ENCODE measurements at regions not wholly inside any gene's neighbourhood (a gene's known extent, or its start where the extent isn't known, plus 50 kb on each side); places are given as distances from the start of the nearest gene placed in this dataset.
"Not testable (repeated sequence)": the region's sequence is repeated elsewhere in the genome, so short reads cannot be mapped to it uniquely, and the experiment has no call there.

DNA sequence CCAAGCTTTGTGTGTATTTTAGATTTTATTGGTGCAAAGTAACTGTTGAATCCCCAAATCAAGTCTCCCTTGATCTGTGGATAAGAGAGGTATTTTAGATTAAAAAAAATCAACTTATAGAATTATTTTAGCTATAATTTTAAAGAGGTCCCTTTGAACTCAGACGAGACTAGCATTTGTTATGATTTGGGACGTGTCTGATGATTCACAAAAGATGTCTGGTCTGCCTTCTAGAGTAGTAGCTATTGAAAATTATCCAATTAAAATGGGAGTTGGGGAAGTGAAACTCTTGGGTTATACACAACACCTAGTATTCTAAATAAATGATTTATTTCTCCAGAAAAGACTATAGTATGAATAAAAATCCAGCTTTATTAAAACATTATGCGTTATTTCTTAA is 227.9 kb upstream of the GRIA4 start:
- Histone ChIP-seq H3K27me3 (ENCODE audit: control insufficient read depth, insufficient read depth, low read length) (no peaks in the 10 kb centered on the region), H3K36me3 (ENCODE audit: control insufficient read depth, insufficient read depth, low read length) (no peaks in the 10 kb centered on the region), H3K9me3 (ENCODE audit: control insufficient read depth, insufficient read depth, low read length) (no peaks in the 10 kb centered on the region), H3K4me1 (ENCODE audit: control insufficient read depth, insufficient read depth, low read length) (no peaks in the 10 kb centered on the region), H3K4me3 (ENCODE audit: low read length) (no peak overlapping the region), H3K27ac (ENCODE audit: low read length) (no peak overlapping the region)
- no peak for DNase-seq (ENCODE audit: low read depth, low spot score)
- WGBS (ENCODE audit: insufficient coverage, insufficient read length), result no CpG with 5 or more reads among the region's 3 CpGs

DNA sequence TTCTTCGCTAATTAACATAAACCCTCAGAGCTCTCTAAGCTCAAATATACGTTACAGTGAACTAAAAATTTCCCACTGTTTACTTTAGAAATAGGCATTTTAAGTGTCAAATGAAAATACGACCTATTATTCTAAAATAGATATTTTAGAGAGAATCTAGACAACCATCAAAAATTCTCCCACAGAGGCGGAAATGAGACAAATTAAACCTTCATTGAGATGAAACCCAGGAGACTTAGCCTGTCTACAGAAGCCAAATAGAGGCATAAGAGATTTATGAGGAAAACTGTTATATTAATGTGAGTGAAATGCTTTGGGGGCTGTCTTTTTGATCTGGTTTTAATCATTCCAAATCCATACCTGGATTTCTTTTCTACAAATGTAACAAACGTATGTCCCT is 232.0 kb upstream of the GRIA4 start:
- H3K27ac ChIP-seq (ENCODE audit: low read length), result no peak overlapping the region
- WGBS (ENCODE audit: insufficient coverage, insufficient read length), result 100% methylated on average over 1 of the region's 5 CpGs
- H3K9me3 ChIP-seq (ENCODE audit: control insufficient read depth, insufficient read depth, low read length), result no peaks in the 10 kb centered on the region
- DNase-seq (ENCODE audit: low read depth, low spot score), result no peak
- no peaks in the 10 kb centered on the region for H3K36me3 ChIP-seq (ENCODE audit: control insufficient read depth, insufficient read depth, low read length)
- no peaks in the 10 kb centered on the region for H3K27me3 ChIP-seq (ENCODE audit: control insufficient read depth, insufficient read depth, low read length)
- no peaks in the 10 kb centered on the region for H3K4me1 ChIP-seq (ENCODE audit: control insufficient read depth, insufficient read depth, low read length)
- no peak overlapping the region for H3K4me3 ChIP-seq (ENCODE audit: low read length)

- Histone ChIP-seq H3K4me1 (ENCODE audit: control insufficient read depth, insufficient read depth, low read length) (no peaks in the 10 kb centered on the region), H3K27ac (ENCODE audit: low read length) (no peak overlapping the region), H3K27me3 (ENCODE audit: control insufficient read depth, insufficient read depth, low read length) (no peaks in the 10 kb centered on the region), H3K9me3 (ENCODE audit: control insufficient read depth, insufficient read depth, low read length) (no peaks in the 10 kb centered on the region), H3K36me3 (ENCODE audit: control insufficient read depth, insufficient read depth, low read length) (no peaks in the 10 kb centered on the region), H3K4me3 (ENCODE audit: low read length) (no peak overlapping the region)
- no CpG with 5 or more reads among the region's 6 CpGs for WGBS (ENCODE audit: insufficient coverage, insufficient read length)
- DNase-seq (ENCODE audit: low read depth, low spot score), result no peak
These were observed 232.6 kb upstream of the CARD18 start for GRCh38 chr11:105372206-105372605.

DNA sequence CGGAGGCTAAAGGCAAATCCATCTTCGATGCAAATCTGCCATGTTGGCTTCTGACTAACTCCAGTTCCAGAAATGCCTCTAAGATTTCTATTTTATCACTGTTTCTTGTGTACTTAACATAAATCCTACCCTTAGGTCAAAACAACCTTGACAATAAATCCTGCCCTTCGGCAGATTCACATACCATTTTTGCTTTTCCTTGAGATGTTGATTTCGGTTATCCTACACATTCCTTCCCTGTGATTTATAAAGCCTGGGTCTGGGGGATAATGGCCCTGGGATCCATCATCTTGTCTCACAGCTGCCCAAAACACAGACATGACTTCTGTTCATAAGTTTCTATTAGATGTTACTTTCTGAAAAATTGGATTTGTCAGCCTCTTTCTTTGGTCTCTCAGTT is 231.7 kb upstream of the CARD18 start:
- no peaks in the 10 kb centered on the region for H3K4me1 ChIP-seq (ENCODE audit: control insufficient read depth, insufficient read depth, low read length)
- H3K4me3 ChIP-seq (ENCODE audit: low read length), result no peak overlapping the region
- H3K9me3 ChIP-seq (ENCODE audit: control insufficient read depth, insufficient read depth, low read length), result no peaks in the 10 kb centered on the region
- no peak overlapping the region for H3K27ac ChIP-seq (ENCODE audit: low read length)
- DNase-seq (ENCODE audit: low read depth, low spot score), result no peak
- no CpG with 5 or more reads among the region's 4 CpGs for WGBS (ENCODE audit: insufficient coverage, insufficient read length)
- no peaks in the 10 kb centered on the region for H3K27me3 ChIP-seq (ENCODE audit: control insufficient read depth, insufficient read depth, low read length)
- no peaks in the 10 kb centered on the region for H3K36me3 ChIP-seq (ENCODE audit: control insufficient read depth, insufficient read depth, low read length)

DNA sequence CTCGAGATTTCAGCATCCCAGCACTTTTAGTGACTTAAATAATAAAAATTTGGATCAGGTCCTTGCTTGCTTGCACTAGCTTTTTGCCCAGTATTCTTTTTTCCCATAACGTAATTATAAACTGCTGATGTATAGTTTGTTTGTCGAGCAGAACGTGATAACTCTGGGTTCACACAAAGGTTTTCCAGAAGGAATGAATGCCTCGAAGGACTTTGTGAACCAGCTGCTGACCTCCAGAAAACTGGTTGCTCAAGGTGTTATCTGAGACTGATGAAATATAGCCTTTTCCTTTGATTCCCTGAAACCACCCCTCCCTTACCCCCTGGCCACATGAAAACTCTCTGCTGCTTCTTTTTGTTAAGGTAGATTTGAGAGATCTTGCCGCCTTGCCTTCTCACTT is 229.1 kb upstream of the CARD18 start:
- DNase-seq (ENCODE audit: low read depth, low spot score), result no peak
- Histone ChIP-seq H3K27me3 (ENCODE audit: control insufficient read depth, insufficient read depth, low read length) (no peaks in the 10 kb centered on the region), H3K36me3 (ENCODE audit: control insufficient read depth, insufficient read depth, low read length) (no peaks in the 10 kb centered on the region), H3K9me3 (ENCODE audit: control insufficient read depth, insufficient read depth, low read length) (no peaks in the 10 kb centered on the region), H3K27ac (ENCODE audit: low read length) (no peak overlapping the region), H3K4me3 (ENCODE audit: low read length) (no peak overlapping the region), H3K4me1 (ENCODE audit: control insufficient read depth, insufficient read depth, low read length) (no peaks in the 10 kb centered on the region)
- WGBS (ENCODE audit: insufficient coverage, insufficient read length), result no CpG with 5 or more reads among the region's 6 CpGs

- Histone ChIP-seq H3K27me3 (ENCODE audit: control insufficient read depth, insufficient read depth, low read length) (no peaks in the 10 kb centered on the region), H3K36me3 (ENCODE audit: control insufficient read depth, insufficient read depth, low read length) (no peaks in the 10 kb centered on the region), H3K4me3 (ENCODE audit: low read length) (no peak overlapping the region), H3K9me3 (ENCODE audit: control insufficient read depth, insufficient read depth, low read length) (no peaks in the 10 kb centered on the region), H3K27ac (ENCODE audit: low read length) (no peak overlapping the region), H3K4me1 (ENCODE audit: control insufficient read depth, insufficient read depth, low read length) (no peaks in the 10 kb centered on the region)
- no peak for DNase-seq (ENCODE audit: low read depth, low spot score)
These were observed 227.6 kb upstream of the CARD18 start for GRCh38 chr11:105367129-105367528.

DNA sequence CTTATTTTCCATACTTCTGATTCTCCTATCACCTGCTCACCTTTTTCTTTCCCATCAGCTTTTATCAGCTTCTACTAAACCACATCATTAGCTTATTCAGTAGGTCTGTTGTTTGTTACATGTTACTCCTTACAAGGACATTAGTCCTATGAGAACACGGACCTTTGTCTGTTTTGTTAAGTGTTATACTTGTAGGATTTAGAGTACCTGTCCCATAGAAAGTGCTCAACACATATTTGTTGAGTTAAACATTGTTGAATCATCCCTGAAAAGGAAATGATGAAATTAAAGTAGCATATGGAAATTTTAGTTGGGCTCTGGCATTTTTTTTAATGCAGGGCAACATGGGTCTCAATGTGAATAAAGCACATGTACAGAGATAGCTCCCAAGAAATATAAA is 222.1 kb upstream of the CARD18 start:
- Histone ChIP-seq H3K4me1 (ENCODE audit: control insufficient read depth, insufficient read depth, low read length) (no peaks in the 10 kb centered on the region), H3K27ac (ENCODE audit: low read length) (no peak overlapping the region), H3K4me3 (ENCODE audit: low read length) (no peak overlapping the region), H3K9me3 (ENCODE audit: control insufficient read depth, insufficient read depth, low read length) (no peaks in the 10 kb centered on the region), H3K27me3 (ENCODE audit: control insufficient read depth, insufficient read depth, low read length) (no peaks in the 10 kb centered on the region), H3K36me3 (ENCODE audit: control insufficient read depth, insufficient read depth, low read length) (no peaks in the 10 kb centered on the region)
- DNase-seq (ENCODE audit: low read depth, low spot score), result no peak
- no CpG with 5 or more reads among the region's 1 CpG for WGBS (ENCODE audit: insufficient coverage, insufficient read length)

GRCh38 chr11:105357764-105358163 is 218.2 kb upstream of the CARD18 start:
- Histone ChIP-seq H3K4me1 (ENCODE audit: control insufficient read depth, insufficient read depth, low read length) (no peaks in the 10 kb centered on the region), H3K9me3 (ENCODE audit: control insufficient read depth, insufficient read depth, low read length) (no peaks in the 10 kb centered on the region), H3K27me3 (ENCODE audit: control insufficient read depth, insufficient read depth, low read length) (no peaks in the 10 kb centered on the region), H3K27ac (ENCODE audit: low read length) (no peak overlapping the region), H3K4me3 (ENCODE audit: low read length) (no peak overlapping the region), H3K36me3 (ENCODE audit: control insufficient read depth, insufficient read depth, low read length) (no peaks in the 10 kb centered on the region)
- DNase-seq (ENCODE audit: low read depth, low spot score), result no peak
- no CpG with 5 or more reads among the region's 1 CpG for WGBS (ENCODE audit: insufficient coverage, insufficient read length)

DNA sequence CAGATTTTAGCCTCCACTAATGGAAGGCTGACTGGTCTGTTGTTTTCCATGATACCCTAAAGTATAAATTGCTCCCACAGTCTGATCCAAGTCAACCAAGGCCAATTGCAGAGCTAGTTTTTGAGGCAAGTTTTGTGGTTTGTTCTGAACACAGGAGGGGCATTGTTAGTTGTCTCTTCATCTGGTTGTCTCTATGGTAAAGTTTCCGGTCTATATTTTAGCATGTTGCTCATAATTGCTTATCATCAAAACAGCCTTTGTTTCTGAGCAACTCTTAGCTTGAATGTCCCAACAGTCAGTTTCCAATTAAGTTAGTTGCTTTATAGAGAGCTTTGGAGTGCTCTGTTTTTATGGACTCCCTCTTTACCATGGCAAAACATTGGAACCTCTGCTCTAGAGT is 217.6 kb upstream of the CARD18 start:
- no peaks in the 10 kb centered on the region for H3K4me1 ChIP-seq (ENCODE audit: control insufficient read depth, insufficient read depth, low read length)
- no peak overlapping the region for H3K4me3 ChIP-seq (ENCODE audit: low read length)
- no CpG with 5 or more reads among the region's 1 CpG for WGBS (ENCODE audit: insufficient coverage, insufficient read length)
- no peak for DNase-seq (ENCODE audit: low read depth, low spot score)
- H3K27me3 ChIP-seq (ENCODE audit: control insufficient read depth, insufficient read depth, low read length), result no peaks in the 10 kb centered on the region
- H3K36me3 ChIP-seq (ENCODE audit: control insufficient read depth, insufficient read depth, low read length), result no peaks in the 10 kb centered on the region
- no peak overlapping the region for H3K27ac ChIP-seq (ENCODE audit: low read length)
- H3K9me3 ChIP-seq (ENCODE audit: control insufficient read depth, insufficient read depth, low read length), result no peaks in the 10 kb centered on the region

- WGBS (ENCODE audit: insufficient coverage, insufficient read length), result no CpG with 5 or more reads among the region's 3 CpGs
- not testable (repeated sequence) for H3K4me1 ChIP-seq (ENCODE audit: control insufficient read depth, insufficient read depth, low read length); H3K36me3 ChIP-seq (ENCODE audit: control insufficient read depth, insufficient read depth, low read length); H3K4me3 ChIP-seq (ENCODE audit: low read length); H3K9me3 ChIP-seq (ENCODE audit: control insufficient read depth, insufficient read depth, low read length); H3K27ac ChIP-seq (ENCODE audit: low read length); DNase-seq (ENCODE audit: low read depth, low spot score); H3K27me3 ChIP-seq (ENCODE audit: control insufficient read depth, insufficient read depth, low read length)
These were observed 210.3 kb upstream of the CARD18 start for GRCh38 chr11:105349867-105350266.

DNA sequence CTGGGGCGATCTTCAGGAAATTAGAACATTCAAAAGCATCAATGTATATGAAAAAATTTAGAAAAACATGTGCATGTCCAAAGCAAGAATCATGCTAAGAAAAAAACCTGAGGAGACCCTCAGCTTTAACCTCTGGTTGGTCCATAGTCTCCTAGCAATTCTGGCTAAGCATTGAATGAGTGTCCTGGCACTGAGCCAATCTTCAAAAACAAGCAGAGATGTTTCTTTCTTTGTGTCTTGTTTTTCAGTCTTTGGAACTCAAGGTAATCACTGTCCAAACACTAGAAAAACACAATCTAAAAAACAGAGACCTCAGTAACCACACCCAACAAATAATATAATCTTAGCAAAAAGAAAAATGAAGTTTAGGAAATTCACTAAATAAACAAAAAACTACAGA is 205.4 kb upstream of the CARD18 start:
- WGBS (ENCODE audit: insufficient coverage, insufficient read length), result no CpG with 5 or more reads among the region's 1 CpG
- no peak for DNase-seq (ENCODE audit: low read depth, low spot score)
- Histone ChIP-seq H3K4me3 (ENCODE audit: low read length) (no peak overlapping the region), H3K4me1 (ENCODE audit: control insufficient read depth, insufficient read depth, low read length) (no peaks in the 10 kb centered on the region), H3K27me3 (ENCODE audit: control insufficient read depth, insufficient read depth, low read length) (no peaks in the 10 kb centered on the region), H3K27ac (ENCODE audit: low read length) (no peak overlapping the region), H3K36me3 (ENCODE audit: control insufficient read depth, insufficient read depth, low read length) (no peaks in the 10 kb centered on the region), H3K9me3 (ENCODE audit: control insufficient read depth, insufficient read depth, low read length) (no peaks in the 10 kb centered on the region)

Data from iPS DF 6.9 (cell line).